HG03558 (cell line): ENCODE measurements at regions not wholly inside any gene's neighbourhood (a gene's known extent, or its start where the extent isn't known, plus 50 kb on each side); places are given as distances from the start of the nearest gene placed in this dataset.
"Not testable (repeated sequence)": the region's sequence is repeated elsewhere in the genome, so short reads cannot be mapped to it uniquely, and the experiment has no call there.

Experiments
- ATAC-seq: cut with Tn5 transposase; IDR thresholded peaks from one replicate; pipeline ENCODE4 v1.9.1; 2021; ENCODE audit warnings: moderate number of reproducible peaks; ENCODE audit not compliant: unreplicated experiment; ENCODE audit errors: extremely low read depth

DNA sequence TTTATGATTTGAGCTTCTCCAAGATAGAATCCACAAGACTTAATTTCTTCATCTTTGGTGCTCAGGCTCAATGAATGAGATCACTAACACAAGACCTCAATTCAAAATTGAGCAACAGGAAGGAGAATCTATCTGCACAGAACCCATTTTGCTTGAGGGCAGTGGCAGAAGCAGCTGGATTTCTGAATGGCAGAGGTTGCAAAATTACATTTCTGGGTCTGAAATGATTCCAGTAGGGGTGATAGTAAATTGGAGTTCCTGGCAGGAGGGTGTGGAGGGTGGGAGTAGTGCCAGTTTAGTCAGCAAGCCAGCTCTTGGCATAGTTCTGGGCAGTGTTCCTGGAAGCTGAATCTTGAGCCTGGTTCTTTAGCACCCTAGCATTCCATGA is 281.1 kb downstream of the SLC7A11 start:
- no peak for ATAC-seq

DNA sequence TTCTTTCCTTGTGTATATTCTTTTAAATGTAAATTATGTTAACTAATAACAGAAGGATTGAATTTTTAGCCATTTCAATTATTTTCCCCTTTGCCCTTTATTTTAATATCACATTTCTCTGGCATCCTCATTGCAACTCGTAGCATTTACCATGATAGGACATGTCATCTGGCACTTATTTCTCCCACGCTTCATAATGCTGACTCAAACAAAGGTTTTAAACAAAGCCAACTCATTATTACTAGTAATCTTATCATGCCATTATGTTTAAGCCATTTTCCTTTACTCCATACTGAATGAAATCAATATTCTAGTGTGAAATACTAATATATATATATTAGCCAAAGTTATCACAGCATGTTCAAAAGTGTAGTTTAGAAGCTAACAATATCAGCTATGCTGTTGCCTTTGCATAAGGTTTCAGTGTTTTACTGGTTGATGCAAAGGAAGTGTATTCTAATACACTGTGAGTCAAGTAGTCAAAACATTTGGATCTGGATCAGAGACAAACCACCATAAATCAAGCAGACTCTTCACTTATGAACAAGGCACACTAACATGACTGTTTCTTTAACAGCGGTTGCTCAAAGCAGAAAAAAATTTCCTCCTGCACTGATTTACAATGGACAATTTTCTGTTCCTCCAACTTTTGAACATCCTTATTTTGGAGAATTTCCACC is 281.6 kb downstream of the SLC7A11 start:
- no peak for ATAC-seq

DNA sequence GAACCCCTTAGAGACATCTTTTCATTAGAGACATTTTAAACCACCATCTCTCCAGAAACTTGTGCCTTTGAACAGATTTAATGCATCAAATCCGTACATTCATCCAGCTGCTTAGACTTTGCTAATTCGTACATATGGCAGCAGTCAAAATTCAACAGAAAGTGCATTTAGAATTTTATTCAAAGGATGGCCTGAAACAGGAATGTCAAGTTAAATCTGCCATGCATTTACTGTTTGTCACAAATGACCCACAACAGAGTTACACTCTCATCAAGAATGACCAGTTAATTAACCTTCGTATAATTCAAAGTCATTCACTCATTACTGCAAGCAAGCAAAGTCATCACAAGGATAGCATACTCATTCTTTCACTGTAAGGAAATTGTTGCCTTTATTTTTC is 284.3 kb downstream of the SLC7A11 start:
- no peak for ATAC-seq

DNA sequence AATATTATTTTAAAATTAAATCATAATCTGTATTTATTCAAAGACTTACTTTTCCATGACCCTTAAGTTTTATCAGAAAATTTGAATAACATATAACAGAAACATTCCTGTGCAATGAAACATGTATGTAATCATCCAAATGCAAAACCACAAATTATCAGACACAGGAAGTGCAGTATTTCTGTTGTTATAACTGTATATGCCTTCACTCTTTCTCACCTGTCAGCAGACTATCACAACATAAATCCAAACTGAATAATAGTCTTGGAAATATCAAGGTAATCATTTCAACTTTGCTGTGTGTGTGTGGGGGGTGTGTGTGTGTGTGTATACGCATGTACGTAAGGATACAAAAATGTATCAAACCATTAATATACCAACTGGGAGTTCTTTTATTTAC is 285.9 kb downstream of the SLC7A11 start:
- no peak for ATAC-seq

DNA sequence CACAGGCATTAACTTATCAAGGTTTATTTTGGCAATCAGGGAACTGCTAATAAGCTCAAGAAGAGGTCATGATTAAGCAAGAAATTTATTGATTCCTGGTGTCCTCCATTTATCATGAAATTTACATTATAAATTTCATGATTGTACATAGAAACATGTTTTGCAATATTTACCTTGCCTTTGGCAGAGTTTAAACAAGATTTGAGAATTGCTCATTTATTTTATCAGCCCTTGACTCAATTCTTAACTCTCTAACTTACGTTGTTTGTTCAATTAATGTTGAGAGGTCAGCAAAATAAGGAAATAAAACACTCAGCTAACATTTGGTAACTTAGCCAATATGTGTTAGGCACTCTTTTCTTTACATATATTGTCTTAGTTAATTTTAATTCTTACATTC is 286.6 kb downstream of the SLC7A11 start:
- no peak for ATAC-seq

DNA sequence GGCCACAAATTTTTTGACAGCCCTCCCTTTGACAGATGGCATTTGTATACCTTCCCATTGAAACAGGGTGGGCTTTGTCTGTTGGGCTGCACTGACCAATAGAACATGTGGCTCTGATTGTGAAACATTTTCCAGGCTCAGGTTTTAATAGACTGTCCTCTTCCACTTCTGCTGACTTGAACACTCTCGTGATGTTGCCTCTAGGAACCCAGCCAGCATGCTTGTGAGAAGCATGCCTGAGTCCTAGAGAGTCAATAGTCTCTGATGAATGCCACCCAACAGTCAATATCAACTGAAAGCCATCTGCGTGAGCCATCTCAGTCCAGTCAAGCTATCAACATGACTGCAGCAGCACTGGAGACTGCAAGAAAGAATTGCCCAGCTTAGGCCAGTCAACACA is 290.0 kb downstream of the SLC7A11 start:
- ATAC-seq: no peak

DNA sequence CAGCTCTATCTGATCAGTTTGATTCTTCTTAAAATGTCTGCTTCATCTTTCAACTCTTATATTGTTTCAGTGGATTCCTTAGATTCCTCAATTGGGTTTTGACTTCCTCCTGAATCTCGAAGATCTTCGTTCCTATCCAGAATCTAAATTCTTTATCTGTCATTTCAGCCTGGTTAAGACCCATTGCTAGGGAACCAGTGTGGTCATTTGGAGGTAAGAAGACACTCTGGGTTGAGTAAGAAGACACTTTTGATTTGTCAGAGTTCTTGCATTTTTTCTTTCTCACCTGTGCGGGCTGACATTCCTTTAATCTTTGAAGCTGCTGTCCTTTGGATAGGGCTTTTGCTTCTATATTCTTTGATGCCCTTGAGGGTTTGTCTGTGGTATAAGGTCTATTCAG is 291.9 kb downstream of the SLC7A11 start:
- ATAC-seq: no peak

DNA sequence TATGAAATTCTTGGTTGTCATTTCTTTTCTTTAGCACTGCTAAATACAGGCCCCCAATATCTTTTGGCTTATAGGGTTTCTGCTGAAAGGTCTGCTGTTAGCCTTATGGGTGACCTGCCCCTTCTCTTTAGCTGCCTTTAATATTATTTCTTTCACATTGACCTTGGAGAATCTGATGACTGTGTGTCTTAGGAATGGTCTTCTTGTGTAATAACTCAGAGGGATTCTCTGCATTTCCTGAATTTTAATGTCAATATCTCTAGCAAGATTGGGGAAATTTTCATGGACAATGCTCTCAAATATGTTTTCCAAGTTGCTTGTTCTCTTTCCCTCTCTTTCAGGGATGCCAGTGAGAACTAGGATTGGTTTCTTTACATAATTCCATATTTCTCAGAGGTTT is 292.4 kb downstream of the SLC7A11 start:
- no peak for ATAC-seq

DNA sequence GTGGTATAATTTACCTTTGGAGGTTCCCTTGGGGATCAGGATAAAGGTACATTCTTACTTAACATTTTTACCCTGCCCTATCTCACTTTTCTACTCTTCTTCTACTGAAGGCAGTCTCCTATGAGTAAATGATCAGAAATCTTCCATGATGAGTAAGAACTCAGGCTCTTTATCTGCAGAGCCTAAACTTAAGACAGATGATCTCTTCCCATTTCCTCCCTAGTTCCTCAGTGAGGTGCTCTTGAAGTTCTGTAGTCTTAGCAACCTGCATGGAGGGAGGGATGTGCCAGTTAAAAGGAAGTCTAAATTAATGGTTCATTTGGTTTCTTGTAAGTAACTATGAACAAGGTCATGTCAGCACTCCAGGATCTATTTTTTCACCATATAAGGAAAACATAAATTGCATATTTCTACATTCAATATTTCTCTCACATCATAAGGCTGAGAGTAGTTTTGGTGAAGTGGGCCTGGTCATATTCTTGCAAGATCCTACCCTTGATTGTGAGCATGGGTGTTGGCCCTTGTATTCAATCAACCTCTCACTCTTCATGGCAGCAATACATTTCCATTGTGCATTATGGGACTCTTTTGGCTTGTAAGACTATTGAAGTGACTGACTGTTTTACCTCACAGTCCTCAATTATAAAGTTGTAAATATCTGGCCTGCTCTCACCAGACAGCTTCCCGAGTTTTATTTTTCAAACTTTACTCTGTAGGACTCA is 295.5 kb downstream of the SLC7A11 start:
- no peak for ATAC-seq

DNA sequence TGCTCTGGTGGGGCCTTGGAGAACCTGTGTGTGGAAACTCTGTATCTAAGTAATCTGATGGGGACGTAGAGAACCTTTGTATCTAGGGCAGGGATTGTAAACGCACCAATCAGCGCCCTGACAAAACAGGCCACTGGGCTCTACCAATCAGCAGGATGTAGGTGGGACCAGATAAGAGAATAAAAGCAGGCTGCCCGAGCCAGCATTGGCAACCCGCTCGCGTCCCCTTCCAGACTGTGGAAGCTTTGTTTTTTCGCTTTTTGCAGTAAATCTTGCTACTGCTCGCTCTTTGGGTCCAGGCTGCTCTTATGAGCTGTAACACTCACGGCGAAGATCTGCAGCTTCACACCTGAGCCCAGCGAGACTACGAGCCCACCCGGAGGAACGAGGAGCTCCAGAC is 299.3 kb downstream of the SLC7A11 start:
- ATAC-seq: not testable (repeated sequence)

DNA sequence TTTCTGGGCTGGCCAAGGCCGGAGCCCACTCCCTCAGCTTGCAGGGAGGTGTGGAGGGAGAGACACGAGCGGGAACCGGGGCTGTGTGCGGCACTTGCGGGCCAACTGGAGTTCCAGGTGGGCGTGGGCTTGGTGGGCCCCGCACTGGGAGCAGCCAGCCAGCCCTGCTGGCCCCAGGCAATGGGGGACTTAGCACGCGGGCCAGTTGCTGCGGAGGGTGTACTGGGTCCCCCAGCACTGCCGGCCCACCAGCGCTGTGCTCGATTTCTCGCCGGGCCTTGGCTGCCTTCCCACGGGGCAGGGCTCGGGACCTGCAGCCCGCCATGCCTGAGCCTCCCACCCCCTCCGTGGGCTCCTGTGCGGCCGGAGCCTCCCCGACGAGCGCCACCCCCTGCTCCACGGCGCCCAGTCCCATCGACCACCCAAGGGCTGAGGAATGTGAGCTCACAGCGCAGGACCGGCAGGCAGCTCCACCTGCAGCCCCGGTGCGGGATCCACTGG is 300.1 kb downstream of the SLC7A11 start:
- not testable (repeated sequence) for ATAC-seq

DNA sequence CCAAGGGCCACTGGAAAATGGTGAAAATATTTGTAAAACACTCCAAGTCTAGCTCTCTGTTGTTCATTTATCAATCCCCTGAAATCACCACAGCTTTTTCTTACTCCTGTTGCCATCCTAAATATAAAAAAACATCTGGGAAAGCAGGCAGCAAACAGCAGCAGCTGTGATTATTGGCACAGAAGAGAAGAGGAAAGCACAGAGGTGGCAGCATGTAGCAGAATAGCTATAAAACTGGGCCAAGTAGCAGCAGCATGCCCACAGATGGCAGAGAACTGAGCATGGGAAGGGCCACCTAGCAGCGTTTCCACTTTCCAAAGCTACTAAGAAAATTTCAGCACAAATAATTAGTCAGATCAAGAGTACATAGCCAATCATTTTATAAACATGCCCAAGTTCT is 307.2 kb downstream of the SLC7A11 start:
- no peak for ATAC-seq

DNA sequence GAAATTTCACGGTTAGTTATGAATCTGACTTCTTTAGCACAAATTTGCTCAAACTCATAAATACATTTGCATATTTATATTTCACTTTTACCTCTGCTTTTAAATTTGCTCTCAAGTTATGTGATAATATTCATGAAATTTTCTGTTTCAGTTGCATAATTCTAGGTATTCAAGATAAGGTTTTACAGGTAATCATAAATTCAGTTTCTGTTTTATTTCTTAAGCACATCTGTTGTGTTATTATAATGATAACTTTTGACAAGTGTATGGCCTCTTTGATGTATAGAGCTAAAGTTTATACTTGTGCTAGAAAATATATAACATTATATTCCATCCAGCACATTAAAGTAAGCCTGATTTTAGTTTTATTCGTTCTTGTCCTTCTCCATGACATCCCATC is 308.1 kb downstream of the SLC7A11 start:
- ATAC-seq: no peak

DNA sequence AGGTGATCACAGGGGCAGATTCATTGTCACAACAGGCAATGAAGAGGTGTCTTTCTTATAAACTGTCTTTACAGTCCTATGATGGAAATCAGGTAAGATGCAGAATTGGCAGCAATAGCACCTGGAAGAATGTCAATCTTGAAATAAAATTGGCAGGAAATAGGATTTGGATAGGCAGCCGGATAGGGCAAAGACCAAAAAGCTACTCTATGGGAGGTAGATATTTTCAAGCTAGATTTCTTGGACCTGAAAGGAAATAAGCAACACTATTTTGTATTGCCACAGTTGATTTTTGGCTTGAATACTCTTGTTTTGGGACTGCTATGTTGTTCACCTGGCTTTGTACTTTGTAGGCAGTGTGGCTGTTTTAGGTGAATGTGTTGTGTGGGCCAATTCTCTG is 314.2 kb downstream of the SLC7A11 start:
- no peak for ATAC-seq

DNA sequence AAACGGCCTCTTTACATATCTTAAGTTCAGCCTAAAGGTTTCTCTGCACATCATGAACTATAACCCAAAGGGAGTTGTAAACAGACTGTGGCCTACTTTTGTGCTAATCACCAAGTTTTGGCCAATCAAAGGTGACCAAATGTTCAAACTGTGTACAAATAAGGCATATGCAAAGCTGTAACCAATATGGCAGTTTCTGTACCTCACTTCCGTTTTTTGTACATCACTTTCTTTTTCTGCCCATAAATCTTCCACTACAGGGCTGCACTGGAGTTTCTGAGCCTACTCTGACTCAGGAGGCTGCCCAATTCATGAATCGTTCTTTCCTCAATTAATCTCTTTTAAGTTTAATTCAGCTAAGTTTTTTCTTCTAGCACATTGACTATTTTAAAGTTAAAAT is 318.7 kb downstream of the SLC7A11 start:
- no peak for ATAC-seq

DNA sequence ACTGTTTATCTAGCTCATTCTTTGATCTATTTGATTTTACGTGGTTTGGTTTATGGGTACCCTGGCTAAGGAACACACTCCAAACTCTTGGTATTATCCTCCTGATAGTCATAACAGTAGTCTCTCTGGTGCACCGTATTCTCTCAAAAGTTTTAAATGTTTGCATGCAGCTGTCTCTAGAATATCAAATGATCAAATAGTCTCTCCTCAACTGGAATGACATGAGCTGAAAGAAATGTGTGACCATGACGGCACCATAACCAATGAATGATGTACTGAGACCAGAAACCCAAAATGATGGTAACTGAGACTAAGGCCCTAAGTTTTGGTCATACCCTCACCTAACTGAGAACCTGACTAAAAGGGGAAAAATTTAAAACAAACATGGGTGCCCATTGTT is 319.4 kb downstream of the SLC7A11 start:
- no peak for ATAC-seq

DNA sequence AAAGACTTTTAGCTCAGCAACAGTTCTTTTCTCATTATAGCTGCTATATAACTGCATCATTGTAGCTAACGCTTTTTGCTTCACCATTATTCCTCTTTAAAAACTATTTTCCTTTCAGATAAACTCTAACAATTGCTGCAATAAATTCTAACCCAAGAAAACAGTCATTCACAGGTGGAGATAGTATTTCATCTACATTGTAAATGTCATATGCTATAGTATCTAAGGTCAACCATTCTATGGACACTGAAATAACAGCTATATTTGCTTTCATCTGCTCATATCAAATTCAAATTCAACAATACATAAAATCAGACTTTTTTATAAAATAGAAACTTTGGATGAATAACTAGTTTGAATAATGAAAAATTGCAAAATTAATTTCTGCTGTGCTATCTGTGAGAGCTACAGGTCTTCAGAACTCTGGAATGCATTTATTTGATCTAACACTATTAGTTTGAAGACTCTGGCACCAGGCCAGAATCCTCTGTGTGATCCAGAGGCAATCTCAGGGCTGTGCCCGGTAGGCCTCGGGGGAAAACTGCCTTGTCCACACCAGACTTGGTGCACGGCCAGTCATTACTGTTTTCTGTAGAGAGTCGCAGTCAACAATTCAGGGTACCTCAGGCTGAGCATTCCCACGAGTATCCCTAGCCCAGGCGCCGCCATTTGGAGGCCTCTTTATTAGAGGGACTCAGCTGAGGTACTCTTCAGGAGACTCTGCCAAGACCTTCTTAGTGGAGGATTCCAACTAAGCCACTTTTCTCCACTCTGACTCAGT is 332.4 kb downstream of the SLC7A11 start:
- no peak for ATAC-seq

DNA sequence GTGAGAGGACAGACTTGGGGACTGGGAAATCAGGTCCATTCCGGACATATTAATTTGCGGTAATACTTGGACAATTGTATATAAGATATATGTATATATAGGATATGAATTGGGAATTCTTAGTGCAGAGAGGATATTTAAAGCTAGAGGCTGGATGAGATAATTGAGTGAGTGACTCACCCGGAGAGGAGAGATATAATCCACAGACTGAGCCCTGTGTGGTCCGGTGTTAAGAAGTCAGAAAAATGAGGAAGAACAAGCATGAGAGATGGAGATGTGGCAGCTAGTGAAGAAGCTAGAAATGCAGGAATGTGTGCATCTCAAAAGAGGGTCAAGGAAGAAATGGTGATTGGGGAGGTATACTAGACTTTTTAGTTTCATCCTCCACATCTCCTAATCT is 336.2 kb downstream of the SLC7A11 start:
- ATAC-seq: no peak

DNA sequence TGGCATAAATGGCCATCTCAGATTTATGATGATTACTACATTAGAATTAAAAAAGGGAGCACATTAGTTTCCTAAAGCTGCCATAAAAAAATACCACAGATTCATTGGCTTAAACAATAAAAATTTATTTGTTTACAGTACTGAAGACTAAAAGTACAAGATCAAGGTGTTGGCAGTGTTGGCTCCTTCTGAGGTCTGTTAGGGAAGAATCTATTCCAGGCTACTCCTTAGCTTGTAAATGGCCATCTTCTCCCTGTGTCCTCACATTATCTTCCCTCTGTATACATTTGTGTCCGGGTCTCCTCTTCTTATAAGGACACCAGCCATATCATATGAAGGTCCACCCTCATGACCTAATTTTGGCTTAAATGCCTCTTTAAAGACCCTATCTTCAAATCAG is 341.0 kb downstream of the SLC7A11 start:
- ATAC-seq: no peak

DNA sequence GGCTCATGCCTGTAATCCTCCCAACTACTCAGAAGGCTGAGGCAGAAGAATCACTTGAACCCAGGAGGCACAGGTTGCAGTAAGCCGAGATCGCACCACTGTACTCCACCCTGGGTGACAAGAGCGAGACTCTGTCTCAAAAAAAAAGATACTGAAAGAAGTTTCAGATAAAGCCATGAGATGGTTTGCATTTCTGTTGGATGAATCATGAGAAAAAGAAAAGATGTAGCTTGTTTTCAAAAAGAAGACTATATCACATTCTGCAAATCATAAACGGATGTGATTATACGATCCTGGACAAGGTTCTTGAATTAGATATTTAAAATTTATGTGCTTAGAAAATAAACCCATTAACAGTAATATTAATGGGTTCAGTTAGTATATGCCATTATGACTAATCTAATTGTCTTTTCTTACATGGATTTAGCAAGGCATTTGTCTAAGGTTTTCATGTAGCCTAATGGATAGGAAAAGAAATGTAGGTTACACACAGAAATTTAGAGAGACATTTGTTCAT is 345.9 kb downstream of the SLC7A11 start:
- no peak for ATAC-seq

DNA sequence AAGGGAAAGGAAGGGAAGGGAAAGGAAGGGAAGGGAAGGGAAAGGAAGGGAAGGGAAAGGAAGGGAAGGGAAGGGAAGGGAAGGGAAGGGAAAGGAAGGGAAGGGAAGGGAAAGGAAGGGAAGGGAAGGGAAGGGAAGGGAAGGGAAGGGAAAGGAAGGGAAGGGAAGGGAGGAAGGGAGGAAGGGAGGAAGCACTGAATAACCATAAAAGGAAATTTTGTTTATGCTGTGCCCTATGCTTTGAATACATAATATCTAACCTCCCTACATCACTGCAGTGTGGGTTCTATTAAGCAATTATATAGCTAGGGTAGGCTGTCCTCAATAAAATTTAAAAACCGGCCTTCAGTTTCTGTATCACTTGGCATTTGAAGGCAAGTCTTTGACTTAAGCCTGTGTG is 346.6 kb downstream of the SLC7A11 start:
- ATAC-seq: not testable (repeated sequence)
